ENCODE measurements at regions not wholly inside any gene's neighbourhood (a gene's known extent, or its start where the extent isn't known, plus 50 kb on each side); places are given as distances from the start of the nearest gene placed in this dataset.
"Not testable (repeated sequence)": the region's sequence is repeated elsewhere in the genome, so short reads cannot be mapped to it uniquely, and the experiment has no call there.

- no peak overlapping the region for H3K9ac ChIP-seq (ENCODE audit: low read depth, low read length, poor library complexity, severe bottlenecking)
Measured at GRCh38 chr4:138629669-138630068, 385.9 kb upstream of the NOCT start.

GRCh38 chr4:138627096-138627495 is 384.9 kb upstream of the SLC7A11 start:
- H3F3A ChIP-seq (ENCODE audit: low read depth), result no peaks in the 10 kb centered on the region
- H2AFZ ChIP-seq (ENCODE audit: low read length), result no peak overlapping the region
- H3K36me3 ChIP-seq (ENCODE audit: insufficient read depth, low read length), result no peaks in the 10 kb centered on the region
- H3K4me2 ChIP-seq (ENCODE audit: low read depth, low read length, poor library complexity, severe bottlenecking), result no peak overlapping the region
- no peaks in the 10 kb centered on the region for H3K79me2 ChIP-seq (ENCODE audit: insufficient read depth, low read length)
- no peaks in the 10 kb centered on the region for H4K20me1 ChIP-seq (ENCODE audit: insufficient read depth, low read length, poor library complexity, severe bottlenecking)
- H3K9me2 ChIP-seq (replicated peaks; ENCODE audit: low read depth, low read length), result no peaks in the 10 kb centered on the region
- H3K4me3 ChIP-seq (ENCODE audit: low read length, poor library complexity, severe bottlenecking), result no peak overlapping the region
- no peaks in the 10 kb centered on the region for H3K27me3 ChIP-seq (ENCODE audit: insufficient read depth, low read length, poor library complexity, severe bottlenecking)
- TF ChIP-seq CTCF (conservative IDR thresholded peaks at IDR 0.05; ENCODE audit: low read length) (no peak), EZH2phosphoT487 (IDR thresholded peaks at IDR 0.05; ENCODE audit: borderline replicate concordance) (no peak)
- no peaks in the 10 kb centered on the region for H3K4me1 ChIP-seq (ENCODE audit: insufficient read depth, low read length, poor library complexity, severe bottlenecking)
- no peak overlapping the region for H3K9ac ChIP-seq (ENCODE audit: low read depth, low read length, poor library complexity, severe bottlenecking)
- H3K9me3 ChIP-seq (ENCODE audit: insufficient read depth, low read depth, low read length), result no peaks in the 10 kb centered on the region

More at GRCh38 chr4:138629669-138630068, 385.9 kb upstream of the NOCT start:
- Histone ChIP-seq H3K9me3 (ENCODE audit: insufficient read depth, low read depth, low read length) (no peaks in the 10 kb centered on the region), H3K9me2 (replicated peaks; ENCODE audit: low read depth, low read length) (no peaks in the 10 kb centered on the region), H3K36me3 (ENCODE audit: insufficient read depth, low read length) (no peaks in the 10 kb centered on the region), H2AFZ (ENCODE audit: low read length) (no peak overlapping the region), H3K4me2 (ENCODE audit: low read depth, low read length, poor library complexity, severe bottlenecking) (no peak overlapping the region), H3F3A (ENCODE audit: low read depth) (no peaks in the 10 kb centered on the region), H4K20me1 (ENCODE audit: insufficient read depth, low read length, poor library complexity, severe bottlenecking) (no peaks in the 10 kb centered on the region), H3K4me1 (ENCODE audit: insufficient read depth, low read length, poor library complexity, severe bottlenecking) (no peaks in the 10 kb centered on the region), H3K4me3 (ENCODE audit: low read length, poor library complexity, severe bottlenecking) (no peak overlapping the region), H3K79me2 (ENCODE audit: insufficient read depth, low read length) (no peaks in the 10 kb centered on the region), H3K27me3 (ENCODE audit: insufficient read depth, low read length, poor library complexity, severe bottlenecking) (no peaks in the 10 kb centered on the region)
- TF ChIP-seq EZH2phosphoT487 (IDR thresholded peaks at IDR 0.05; ENCODE audit: borderline replicate concordance) (no peak), CTCF (conservative IDR thresholded peaks at IDR 0.05; ENCODE audit: low read length) (no peak)

GRCh38 chr4:138622362-138622761 is 380.2 kb upstream of the SLC7A11 start:
- not testable (repeated sequence) for H3K9me2 ChIP-seq (replicated peaks; ENCODE audit: low read depth, low read length); H3K4me2 ChIP-seq (ENCODE audit: low read depth, low read length, poor library complexity, severe bottlenecking); H3K4me1 ChIP-seq (ENCODE audit: insufficient read depth, low read length, poor library complexity, severe bottlenecking); H4K20me1 ChIP-seq (ENCODE audit: insufficient read depth, low read length, poor library complexity, severe bottlenecking); H3K9ac ChIP-seq (ENCODE audit: low read depth, low read length, poor library complexity, severe bottlenecking); H3K27me3 ChIP-seq (ENCODE audit: insufficient read depth, low read length, poor library complexity, severe bottlenecking); H2AFZ ChIP-seq (ENCODE audit: low read length); H3K9me3 ChIP-seq (ENCODE audit: insufficient read depth, low read depth, low read length); H3K4me3 ChIP-seq (ENCODE audit: low read length, poor library complexity, severe bottlenecking); H3K79me2 ChIP-seq (ENCODE audit: insufficient read depth, low read length); H3K36me3 ChIP-seq (ENCODE audit: insufficient read depth, low read length); H3F3A ChIP-seq (ENCODE audit: low read depth)

GRCh38 chr4:138616775-138617174 is 374.6 kb upstream of the SLC7A11 start:
- Histone ChIP-seq H2AFZ (ENCODE audit: low read length) (no peak overlapping the region), H3K9me3 (ENCODE audit: insufficient read depth, low read depth, low read length) (peaks cover 8% of the 10 kb centered on the region; the same call in 1 of the 2 replicates), H3K79me2 (ENCODE audit: insufficient read depth, low read length) (no peaks in the 10 kb centered on the region), H3K9me2 (replicated peaks; ENCODE audit: low read depth, low read length) (no peaks in the 10 kb centered on the region), H3K27me3 (ENCODE audit: insufficient read depth, low read length, poor library complexity, severe bottlenecking) (no peaks in the 10 kb centered on the region), H3K4me1 (ENCODE audit: insufficient read depth, low read length, poor library complexity, severe bottlenecking) (no peaks in the 10 kb centered on the region), H3K4me2 (ENCODE audit: low read depth, low read length, poor library complexity, severe bottlenecking) (no peak overlapping the region), H3K36me3 (ENCODE audit: insufficient read depth, low read length) (no peaks in the 10 kb centered on the region), H3K9ac (ENCODE audit: low read depth, low read length, poor library complexity, severe bottlenecking) (no peak overlapping the region), H3K4me3 (ENCODE audit: low read length, poor library complexity, severe bottlenecking) (no peak overlapping the region), H4K20me1 (ENCODE audit: insufficient read depth, low read length, poor library complexity, severe bottlenecking) (no peaks in the 10 kb centered on the region), H3F3A (ENCODE audit: low read depth) (no peaks in the 10 kb centered on the region)
- TF ChIP-seq CTCF (conservative IDR thresholded peaks at IDR 0.05; ENCODE audit: low read length) (no peak), EZH2phosphoT487 (IDR thresholded peaks at IDR 0.05; ENCODE audit: borderline replicate concordance) (no peak)
